HG02678 (cell line): ENCODE measurements at regions not wholly inside any gene's neighbourhood (a gene's known extent, or its start where the extent isn't known, plus 50 kb on each side); places are given as distances from the start of the nearest gene placed in this dataset.
"Not testable (repeated sequence)": the region's sequence is repeated elsewhere in the genome, so short reads cannot be mapped to it uniquely, and the experiment has no call there.

Source experiments
- ATAC-seq: cut with Tn5 transposase; IDR thresholded peaks from one replicate; pipeline ENCODE4 v1.9.1; 2021; ENCODE audit warnings: mild to moderate bottlenecking, moderate library complexity; ENCODE audit not compliant: unreplicated experiment

DNA sequence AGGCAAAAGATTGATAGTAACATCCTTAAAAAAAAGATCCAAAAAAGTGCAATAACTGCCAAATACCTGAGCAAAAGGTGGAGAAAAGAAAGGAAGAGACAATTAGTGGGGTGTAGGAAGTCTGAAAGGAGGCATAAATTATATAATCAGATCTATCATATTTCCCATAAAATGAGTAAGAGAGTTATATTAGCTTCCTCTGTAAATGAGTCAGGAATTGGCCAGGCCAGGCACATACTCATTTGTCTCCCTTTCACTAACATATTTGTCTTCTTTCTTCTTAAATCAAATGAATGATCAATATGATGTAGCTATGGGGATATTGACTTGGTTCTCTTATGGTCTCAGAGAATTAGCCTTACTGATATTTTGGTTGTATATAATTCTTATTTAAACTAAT, 292.3 kb upstream of the CADM2 start:
- ATAC-seq = no peak

DNA sequence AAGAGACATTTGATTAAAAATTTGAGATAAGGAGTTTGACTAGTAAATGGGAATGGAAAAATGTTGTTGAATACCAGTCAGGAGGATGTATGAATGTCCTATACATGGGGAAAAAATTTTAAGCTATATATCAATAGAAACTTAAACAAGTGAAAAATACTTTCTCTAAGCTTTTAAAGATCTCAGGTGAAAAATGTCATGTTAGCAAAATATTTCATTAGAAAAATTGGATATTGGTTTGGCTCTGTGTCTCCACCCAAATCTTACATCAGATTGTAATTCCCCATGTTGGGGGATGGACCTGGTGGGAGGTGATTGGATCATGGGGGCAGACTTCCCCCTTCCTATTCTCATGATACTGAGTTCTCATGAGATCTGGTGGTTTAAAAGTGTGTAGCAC, 279.6 kb upstream of the CADM2 start:
- ATAC-seq = no peak

DNA sequence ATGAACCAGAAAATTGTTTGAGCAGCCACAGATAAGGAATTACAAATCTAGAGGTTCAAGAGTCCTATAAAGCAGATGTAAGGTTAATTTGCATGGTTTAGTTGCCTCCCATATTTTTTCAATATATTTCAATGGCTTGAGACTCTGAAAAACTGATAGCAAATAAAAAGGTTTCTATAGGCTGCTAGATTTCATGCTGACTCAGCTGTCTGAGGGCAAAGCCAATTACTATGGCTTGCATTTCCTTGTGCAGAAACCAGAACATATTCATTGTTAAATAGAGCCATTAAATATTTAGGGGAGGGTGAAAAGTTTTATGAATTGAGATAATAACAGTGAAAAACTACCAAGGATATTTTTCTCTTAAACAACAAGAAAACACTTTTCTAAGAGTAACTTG, 278.1 kb upstream of the CADM2 start:
- ATAC-seq = no peak

DNA sequence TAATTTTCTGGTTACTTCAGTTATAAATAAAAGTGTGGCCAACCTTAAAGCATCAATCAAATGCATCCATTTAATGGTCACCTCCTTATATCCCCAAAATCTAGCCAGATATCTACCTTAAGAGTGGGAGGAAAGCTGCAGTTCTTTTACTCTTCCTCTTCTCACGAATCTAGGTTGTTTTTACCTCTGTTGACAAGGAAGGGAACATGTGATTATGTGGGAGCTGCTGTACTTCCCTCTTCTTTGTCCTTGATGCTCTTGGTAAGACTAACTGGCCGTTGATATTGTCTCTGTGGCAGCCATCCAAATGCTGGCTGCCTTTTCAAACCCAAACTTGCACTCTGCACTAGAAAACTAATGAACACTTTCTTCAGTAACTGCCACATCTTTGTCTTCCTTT, 275.3 kb upstream of the CADM2 start:
- no peak for ATAC-seq

DNA sequence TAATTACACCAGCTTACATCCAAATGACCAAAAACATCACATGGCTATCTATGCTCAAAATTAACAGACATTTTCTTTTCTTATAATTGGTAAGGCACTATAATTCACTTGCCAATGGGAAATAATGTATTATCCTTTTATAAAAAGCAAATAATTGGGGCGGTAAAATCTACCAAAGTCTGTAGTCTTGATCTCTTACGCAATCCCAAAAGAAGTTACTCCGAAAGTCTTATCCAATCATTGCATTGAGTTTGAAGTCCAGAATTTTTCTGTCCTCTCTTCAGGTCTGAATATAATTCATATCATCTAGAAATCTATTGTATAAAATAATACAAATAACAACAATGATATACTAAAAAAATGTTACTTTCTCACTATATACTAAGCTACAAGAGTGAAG, 273.3 kb upstream of the CADM2 start:
- ATAC-seq = no peak

DNA sequence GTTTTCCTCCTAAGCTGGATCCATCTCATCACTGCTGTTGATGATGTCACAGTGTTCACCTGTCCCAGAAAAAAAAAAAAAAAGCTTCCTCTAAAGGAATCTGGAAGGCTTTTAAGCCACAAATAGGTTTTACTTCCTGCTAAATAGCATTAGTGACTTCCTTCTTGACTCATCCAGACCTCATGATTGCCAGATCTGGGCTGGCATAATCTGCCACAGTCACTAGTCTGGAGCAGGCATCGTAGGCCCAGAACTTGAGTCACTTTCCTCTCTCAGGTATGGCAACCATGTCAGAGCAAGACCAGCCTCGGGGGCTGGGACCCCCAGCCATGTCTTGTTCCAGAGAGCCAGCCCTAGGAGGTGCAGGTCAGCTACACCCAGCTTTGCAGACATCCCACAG, 266.5 kb upstream of the CADM2 start:
- no peak for ATAC-seq

DNA sequence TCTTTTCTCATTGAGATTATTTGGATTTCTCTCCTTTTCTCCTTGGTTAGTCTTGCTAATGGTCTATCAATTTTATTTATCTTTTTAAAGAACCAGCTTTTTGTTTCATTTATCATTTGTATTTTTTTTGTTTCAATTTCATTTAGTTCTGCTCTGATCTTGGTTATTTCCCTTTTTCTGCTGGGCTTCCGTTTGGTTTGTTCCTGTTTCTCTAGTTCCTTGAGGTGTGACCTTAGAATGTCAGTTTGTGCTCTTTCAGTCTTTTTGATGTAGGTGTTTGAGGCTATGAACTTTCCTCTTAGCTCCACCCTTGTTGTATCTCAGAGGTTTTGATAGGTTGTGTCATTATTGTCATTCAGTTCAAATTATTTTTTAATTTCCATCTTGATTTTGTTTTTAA, 248.5 kb upstream of the CADM2 start:
- not testable (repeated sequence) for ATAC-seq

DNA sequence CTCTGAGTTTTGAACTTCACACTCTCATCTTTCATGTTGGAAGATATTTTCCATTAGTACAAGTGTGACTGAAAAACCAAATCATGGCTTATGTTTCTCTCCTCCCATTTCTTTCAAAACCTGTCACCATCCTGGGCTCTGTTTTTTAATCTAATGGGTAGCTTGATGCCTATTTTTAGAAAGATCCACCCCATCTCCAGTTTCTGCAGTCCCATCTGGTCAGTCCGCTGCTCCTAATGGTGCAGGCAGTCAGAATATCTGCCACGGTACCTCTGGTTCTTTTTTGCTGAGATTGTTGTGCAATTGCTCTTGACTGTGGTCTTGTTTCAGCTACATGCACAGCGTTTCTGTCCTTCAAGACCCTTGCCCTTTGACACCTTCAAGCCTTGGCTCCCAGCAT, 240.9 kb upstream of the CADM2 start:
- ATAC-seq = no peak

DNA sequence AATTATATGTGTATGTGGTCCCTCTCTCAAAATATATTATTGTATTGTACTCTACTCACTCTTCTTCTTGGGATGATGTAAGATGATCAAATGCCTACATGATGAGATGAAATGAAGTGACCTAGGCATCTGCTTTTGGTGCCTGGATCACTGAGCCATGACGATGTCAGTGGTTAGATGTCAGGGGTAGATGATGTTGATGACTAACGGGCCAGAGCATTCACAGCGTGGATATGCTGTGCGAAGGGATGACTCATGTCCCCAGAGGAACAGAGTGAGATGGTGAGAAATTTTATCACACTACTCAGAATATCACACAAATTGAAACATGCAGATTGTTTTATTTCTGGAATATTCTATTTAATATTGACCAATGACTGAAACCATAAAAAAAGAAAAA, 233.9 kb upstream of the CADM2 start:
- no peak for ATAC-seq

DNA sequence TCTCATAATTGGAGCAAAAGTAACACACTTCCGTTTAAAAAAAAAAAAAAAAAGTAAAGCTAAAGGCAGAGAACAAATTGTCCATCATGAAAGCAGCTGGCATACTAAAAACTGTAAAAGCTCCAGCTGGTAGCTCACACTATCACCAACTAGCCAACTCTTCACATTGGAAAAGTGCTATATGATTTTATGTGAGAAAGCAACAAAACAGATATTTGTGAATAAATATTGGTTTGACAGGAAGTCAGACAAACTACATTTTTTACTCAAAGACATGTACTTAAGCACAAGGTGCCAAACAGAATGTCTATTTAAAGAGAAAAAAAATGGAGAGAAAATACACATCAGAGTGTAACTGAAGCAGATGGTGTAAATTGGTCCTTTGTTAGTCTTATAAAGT, 231.2 kb upstream of the CADM2 start:
- ATAC-seq = no peak

DNA sequence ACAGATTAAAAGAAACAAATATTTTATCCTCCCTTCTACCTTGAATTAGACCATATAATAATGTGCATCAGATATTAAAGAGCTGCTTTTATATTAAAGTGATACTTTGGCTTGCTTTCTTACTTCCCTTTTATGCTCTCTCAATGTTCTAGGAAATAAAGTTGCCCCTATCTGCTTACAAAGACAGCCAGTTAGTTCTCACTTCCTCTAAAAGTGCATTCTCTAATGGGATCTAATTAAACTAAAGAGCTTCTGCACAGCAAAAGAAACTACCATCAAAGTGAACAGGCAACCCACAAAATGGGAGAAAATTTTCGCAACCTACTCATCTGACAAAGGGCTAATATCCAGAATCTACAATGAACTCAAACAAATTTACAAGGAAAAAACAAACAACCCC, 224.1 kb upstream of the CADM2 start:
- not testable (repeated sequence) for ATAC-seq

DNA sequence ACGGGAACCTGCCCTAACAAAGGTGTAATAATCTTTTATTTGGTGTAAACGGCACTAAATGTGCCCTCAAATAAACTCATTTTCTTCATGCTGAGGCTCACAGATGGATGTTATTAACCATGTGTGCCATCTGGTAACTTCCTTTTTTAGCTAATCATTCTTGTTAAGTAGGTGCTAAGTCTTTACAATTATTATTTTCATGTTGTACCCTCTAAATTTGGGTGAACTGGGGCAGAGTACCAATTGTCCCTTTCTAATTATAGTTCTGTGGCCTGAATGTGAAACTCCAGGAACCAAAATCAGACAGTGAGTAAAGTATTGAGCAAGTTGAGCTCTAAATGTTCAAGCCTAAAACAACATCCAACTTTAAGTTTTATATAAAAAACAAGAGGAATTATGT, 220.7 kb upstream of the CADM2 start:
- ATAC-seq = no peak

DNA sequence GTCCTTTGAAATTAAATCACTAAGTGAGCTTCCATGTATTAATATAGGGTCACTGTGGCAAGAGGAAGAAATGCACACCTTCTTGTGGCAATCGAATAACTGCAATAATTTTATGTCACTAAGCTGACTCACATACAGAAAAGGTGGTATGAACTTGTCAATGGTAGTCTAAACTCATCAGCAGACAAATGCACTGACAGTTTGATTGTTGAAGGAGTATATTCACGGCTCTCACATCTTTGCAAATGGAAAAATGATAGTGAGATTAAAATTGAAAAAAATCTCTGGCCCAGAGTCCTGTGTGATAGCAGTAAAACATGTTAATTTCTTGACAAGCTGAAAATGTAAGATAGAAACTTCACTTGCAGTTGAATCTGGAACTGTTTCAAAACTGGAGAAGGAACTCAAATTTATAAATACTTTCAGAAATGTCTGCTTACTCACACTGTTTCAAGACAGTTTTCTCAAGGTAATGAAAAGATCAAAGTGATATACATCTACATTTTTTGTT, 215.8 kb upstream of the CADM2 start:
- ATAC-seq = no peak

DNA sequence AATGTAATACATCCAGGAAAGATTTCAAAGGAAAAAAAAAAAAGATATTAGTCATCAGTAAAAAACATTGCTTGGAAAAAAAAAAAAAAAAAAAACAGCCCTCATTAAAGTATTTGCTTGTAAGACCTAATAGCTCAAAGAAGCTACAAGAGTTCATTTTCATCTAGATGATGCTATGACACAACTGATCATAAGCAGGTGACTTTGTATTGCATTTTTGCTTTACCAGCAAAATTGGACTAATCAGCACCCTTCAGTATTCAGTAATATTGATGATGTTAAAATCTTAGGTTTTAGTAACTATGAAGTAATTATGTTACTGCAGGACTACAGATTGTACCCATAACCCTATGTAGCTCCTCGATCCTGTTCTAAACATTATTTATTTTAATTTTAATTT, 214.7 kb upstream of the CADM2 start:
- no peak for ATAC-seq

DNA sequence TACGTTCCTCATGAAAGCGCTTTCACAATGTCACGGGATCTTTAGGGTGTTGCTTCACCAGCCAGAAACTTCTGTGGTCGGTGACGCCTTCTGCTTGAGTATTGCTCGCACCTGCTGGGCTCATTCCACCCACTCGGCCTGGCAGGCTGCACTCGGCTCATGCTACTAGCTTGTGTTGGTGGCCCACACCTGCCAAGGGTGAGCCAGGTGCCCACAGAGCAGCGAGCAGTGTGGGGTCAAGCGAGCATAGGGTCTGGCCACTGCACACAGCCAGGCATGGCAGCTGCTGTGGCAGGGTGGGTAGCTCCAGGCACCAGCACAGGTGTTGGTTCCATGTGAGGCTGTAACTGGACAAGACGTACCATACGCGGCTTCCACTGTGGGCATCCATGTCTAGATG, 202.9 kb upstream of the CADM2 start:
- ATAC-seq = no peak

DNA sequence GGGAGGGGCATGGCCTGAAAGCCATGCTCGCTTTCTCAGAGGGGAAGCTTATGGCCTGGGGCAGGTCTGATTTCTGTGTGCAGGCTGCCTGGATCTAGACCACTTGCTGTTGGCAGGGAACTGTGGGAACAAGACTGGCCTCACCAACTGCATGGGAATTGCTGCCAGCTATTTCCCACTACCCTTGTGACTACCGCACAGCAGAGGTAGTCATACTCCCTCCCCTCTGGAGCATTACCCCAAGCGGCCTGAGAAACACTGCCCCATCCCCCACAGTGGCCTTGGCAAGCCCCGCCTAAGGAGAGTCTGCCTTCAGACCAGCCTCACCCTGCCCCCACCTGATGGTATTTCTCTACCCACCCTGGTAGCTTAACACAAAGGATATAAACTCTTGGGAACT, 199.4 kb upstream of the CADM2 start:
- ATAC-seq = no peak

DNA sequence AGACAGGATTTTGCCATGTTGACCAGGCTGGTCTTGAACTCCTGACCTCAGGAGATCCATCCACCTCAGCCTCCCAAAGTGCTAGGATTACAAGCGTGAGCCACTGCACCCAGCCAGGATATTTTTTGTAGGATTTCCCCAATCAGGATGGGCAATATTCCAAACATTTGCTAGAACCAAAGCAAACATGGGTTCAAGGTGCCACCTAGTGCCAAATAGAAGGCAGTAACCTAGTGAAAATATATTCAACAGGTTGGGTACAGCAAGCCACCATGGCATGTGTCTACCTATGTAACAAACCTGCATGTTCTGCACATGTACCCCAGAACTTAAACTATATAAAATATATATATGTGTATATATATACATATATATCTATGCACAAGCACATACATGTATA, 185.9 kb upstream of the CADM2 start:
- ATAC-seq = no peak

DNA sequence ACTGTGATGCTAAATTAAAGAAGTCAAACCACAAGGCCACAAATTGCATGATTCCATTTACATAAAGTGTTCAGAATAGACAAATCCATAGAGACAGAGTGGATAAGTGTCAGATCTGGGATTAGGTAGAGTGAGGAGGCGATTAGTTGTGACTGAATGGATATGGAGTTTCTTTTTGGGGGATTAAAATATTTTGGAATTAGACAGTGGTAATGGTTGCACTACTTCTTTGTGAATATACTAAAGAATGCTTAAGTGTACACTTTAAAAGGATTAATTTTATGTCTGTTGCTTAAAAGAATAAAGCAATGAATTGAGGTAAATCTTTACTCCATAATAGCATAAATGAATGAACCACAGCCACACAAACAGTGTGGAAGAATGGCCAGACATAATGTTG, 175.5 kb upstream of the CADM2 start:
- ATAC-seq = no peak

DNA sequence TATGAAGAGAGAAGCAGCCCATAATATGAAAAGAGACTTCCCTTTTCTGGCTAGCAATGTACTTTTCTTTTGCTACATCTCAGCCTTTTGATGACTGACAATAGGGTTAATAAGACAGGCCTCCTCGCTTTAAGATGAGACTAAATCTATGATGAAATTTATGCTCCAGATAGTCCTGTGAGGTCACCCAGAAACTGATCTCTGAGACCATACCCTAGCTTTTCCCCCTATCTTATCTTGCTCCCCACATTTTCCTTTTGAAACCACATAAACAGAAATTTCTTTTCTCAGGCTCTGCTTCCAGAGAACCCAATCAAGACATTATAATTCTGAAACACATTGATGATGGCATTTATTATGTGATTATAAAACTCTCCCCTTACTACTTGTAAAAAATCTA, 168.8 kb upstream of the CADM2 start:
- no peak for ATAC-seq

DNA sequence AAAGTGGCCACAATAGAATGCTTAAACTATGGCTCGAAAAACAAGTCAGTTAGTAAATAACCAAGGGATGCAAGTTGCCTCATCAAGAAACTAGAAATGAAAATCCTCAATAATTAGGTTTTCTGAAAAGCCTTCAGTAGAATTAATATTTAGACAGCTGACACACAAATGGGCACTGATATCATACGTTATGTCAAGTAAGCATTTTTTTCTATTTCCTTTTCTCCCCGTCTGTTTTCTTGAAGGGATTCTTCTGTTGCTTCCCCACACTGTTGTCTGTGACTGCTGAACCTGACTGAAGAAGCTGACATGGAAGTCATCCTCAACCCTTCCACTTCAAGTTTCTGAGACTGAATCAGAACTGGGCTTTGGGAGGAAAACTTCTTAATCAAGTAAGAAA, 151.8 kb upstream of the CADM2 start:
- ATAC-seq = no peak

DNA sequence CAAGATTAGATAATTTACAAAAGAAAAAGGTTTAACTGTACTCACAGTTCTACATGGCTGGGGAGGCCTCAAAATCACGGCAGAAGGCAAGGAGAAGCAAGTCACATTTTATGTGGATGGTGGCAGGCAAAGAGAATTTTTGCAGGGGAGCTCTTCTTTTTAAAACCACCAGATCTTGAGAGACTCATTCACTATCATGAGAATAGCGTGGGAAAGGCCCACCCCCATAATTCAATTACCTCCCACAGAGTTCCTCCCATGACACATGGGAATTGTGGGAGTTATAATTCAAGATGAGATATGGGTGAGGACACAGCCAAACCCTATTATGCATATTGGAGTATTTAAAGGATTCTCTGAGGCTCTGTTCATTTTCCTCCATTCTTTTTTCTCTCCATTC, 138.7 kb upstream of the CADM2 start:
- no peak for ATAC-seq

DNA sequence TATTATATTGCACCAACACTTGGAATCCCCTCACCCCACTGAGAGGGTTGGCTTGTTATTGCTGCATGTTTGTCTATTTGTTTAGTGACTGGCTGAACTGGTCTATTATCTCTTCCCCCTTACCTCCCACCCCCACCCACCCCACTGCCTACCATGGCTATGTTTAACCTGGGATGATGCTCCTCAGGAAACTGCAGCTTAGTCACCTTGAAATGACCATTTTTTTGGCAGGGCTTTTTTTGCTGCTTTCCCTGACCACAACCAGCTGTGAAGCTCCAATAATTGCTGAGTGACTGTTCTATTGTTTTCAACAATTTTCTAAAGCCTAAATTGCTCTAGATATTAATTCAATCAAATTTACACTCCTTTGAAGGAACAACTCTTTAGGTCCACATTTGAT, 137.9 kb upstream of the CADM2 start:
- no peak for ATAC-seq

DNA sequence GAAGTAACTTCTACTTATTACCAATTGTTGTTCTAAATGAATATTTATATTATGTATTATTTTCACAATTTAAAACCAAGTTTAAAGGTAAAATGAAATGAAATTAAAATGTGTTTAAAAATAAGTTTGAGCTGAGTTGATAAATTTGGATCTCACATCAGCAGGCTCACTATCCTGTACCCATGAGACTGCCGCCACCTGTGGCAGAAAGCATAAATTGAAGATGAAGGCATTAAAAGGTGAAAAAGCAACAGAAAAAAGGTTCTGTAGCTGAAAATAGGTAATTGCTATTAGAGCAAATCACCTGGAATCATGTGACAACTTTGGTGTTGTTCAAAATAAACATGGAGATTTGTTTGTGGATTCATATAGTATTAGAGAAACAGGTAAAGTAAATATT, 133.0 kb upstream of the CADM2 start:
- no peak for ATAC-seq

DNA sequence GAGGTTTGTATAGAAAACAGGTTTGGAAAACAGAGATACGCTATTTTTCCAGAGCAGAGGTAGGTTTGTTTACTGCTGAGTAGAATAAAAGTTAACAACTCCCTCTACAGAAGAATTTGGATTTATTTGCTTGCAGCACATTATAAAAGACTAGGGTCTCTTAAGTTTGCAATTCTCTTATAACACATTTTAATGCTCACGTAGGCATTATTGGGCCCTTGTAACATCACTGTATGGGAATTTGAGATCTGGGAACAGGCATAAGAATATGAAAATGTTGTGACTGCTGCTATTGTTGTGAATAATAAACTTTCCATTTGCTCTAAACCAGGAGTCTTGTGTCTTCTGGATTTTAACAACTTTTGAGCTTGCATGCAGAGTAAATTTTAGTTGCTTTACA, 128.3 kb upstream of the CADM2 start:
- ATAC-seq = no peak
